ENCODE measurements at regions not wholly inside any gene's neighbourhood (a gene's known extent, or its start where the extent isn't known, plus 50 kb on each side); places are given as distances from the start of the nearest gene placed in this dataset.
A peak's percentile ranks its signal among the peaks of the same experiment; 100 is the strongest.
"Not testable (repeated sequence)": the region's sequence is repeated elsewhere in the genome, so short reads cannot be mapped to it uniquely, and the experiment has no call there.

DNA sequence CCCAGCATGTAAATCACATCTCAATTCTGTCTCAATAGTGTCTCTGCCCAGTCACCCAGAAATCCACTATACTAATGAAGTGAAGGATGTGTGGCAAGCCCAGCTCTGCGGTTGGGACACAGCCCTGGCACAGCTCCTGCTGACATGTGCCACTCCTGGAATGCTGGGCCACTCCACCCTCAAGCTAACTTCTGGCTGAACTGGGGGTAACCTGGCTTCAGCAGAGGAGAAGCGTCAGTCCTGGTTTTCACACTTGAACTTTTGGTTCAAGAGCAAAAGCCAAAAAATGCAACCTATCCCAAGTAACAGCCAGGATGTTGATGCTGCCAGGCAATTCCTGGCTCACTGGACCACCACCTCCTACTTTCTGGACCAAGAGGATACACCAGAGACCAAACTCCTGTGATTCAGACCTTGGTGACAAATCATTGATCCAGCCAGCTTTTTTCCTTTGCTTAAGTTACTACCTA lies 86.4 kb downstream of the ARRDC3 start:
- Histone ChIP-seq H3K36me3 (ENCODE audit: insufficient read depth, low read length) (no peaks in the 10 kb centered on the region), H3K9me3 (ENCODE audit: control insufficient read depth, insufficient read depth, low read length) (no peaks in the 10 kb centered on the region), H3K9ac (ENCODE audit: low read depth, low read length) (no peak overlapping the region), H3K4me1 (ENCODE audit: insufficient read depth, low read length) (peaks cover 8% of the 10 kb centered on the region)

DNA sequence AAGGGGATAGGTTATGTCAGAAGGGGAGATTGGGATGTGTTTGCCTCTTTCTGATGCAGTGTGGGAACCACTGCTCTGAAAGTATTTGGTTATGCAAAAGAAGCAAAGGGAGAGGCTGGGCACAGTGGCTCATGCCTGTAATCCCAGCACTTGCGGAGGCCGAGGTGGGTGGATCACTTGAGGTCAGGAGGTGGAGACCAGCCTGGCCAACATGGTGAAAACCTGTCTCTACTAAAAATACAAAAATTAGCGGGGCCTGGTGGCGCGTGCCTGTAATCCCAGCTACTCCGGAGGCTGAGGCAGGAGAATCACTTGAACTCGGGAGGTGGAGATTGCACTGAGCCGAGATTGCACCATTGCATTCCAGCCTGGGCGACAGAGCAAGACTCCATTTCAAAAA lies 87.0 kb downstream of the ARRDC3 start:
- H3K4me1 ChIP-seq (ENCODE audit: insufficient read depth, low read length); H3K9me3 ChIP-seq (ENCODE audit: control insufficient read depth, insufficient read depth, low read length); H3K36me3 ChIP-seq (ENCODE audit: insufficient read depth, low read length); H3K9ac ChIP-seq (ENCODE audit: low read depth, low read length): not testable (repeated sequence)

DNA sequence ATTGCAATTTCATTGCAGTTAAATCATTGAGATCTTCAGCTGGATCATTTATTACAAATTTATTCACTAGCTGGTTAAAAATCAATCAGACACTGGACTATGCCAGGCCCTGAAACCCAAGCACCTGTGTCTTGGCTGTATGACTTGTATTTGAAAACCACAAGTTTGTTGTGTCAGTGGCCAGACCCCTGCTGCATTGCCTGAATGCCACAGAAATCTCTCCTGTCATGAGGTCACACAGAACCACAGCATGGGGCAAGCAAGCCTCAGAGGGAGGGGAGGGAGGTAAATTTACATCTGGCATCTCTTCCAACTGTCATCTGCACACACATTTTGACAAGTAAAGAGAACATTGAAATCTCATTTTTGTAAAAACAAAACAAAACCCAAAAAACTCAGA lies 90.0 kb downstream of the ARRDC3 start:
- Histone ChIP-seq H3K36me3 (ENCODE audit: insufficient read depth, low read length) (no peaks in the 10 kb centered on the region), H3K9ac (ENCODE audit: low read depth, low read length) (no peak overlapping the region), H3K4me1 (ENCODE audit: insufficient read depth, low read length) (peaks cover 8% of the 10 kb centered on the region), H3K9me3 (ENCODE audit: control insufficient read depth, insufficient read depth, low read length) (no peaks in the 10 kb centered on the region)

GRCh38 chr5:91291628-91292569 lies 91.2 kb downstream of the ARRDC3 start:
- Histone ChIP-seq H3K36me3 (ENCODE audit: insufficient read depth, low read length) (no peaks in the 10 kb centered on the region), H3K9ac (ENCODE audit: low read depth, low read length) (no peak overlapping the region)

DNA sequence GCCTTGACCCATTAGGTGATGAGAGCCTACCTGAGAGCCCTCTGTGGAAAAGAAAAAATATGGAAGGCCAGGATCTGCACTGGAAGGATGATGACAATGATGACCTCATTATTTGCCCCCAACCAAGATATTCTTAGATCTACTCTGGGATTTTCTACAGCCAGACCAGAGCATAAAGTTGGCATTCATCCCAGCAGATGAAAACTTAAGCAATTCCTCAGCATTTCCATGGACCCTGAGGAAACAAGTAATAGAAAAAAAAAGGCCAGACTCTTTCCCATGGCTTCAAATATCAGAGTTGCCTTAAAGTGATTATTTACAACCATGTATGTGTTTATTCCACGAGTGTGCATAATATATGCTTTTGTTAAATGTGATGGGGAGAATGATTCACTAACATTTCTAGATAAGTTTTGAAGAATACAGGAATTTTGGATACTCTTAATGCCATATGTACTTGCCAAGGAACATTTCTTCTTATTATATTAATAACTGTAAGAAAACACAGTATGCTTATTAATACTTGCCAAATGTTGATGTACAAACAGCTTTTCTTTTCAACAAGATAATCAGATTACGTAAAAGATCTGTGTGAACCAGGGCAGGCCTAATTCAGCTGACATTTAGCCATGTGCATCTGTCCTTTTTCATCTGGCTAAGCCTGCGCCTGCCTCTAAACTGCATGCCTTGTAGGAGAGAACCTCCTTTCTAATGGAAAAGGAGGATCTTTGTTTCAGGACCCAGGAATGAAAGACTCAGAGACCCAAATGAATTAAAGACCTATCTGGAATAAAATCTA lies 94.8 kb downstream of the ARRDC3 start:
- Histone ChIP-seq H3K9ac (ENCODE audit: low read depth, low read length) (no peak overlapping the region), H3K9me3 (ENCODE audit: control insufficient read depth, insufficient read depth, low read length) (peaks cover 2% of the 10 kb centered on the region; the same call in 1 of the 2 replicates), H3K36me3 (ENCODE audit: insufficient read depth, low read length) (no peaks in the 10 kb centered on the region), H3K4me1 (ENCODE audit: insufficient read depth, low read length) (peaks cover 7% of the 10 kb centered on the region; the same call in 1 of the 2 replicates)

More at GRCh38 chr5:91291628-91292569, 91.2 kb downstream of the ARRDC3 start:
- H3K9me3 ChIP-seq (ENCODE audit: control insufficient read depth, insufficient read depth, low read length) = no peaks in the 10 kb centered on the region; the same call in 1 of the 2 replicates
- peaks cover 8% of the 10 kb centered on the region for H3K4me1 ChIP-seq (ENCODE audit: insufficient read depth, low read length)

DNA sequence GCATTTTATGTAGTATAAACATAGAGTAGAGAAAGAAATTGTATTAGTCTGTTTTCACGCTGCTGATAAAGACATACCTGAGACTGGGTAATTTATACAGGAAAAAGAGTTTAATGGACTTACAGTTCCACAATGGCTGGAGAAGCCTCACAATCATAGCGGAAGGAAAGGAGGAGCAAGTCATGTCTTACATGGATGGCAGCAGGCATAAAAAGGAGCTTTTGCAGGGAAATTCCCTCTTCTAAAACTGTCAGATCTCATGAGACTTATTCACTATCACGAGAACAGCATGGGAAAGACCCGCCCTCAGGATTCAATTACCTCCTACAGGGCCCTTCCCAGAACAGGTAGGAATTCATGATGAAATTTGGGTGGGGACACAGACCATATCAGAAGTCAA lies 98.1 kb downstream of the ARRDC3 start:
- not testable (repeated sequence) for H3K9ac ChIP-seq (ENCODE audit: low read depth, low read length); H3K36me3 ChIP-seq (ENCODE audit: insufficient read depth, low read length); H3K4me1 ChIP-seq (ENCODE audit: insufficient read depth, low read length); H3K9me3 ChIP-seq (ENCODE audit: control insufficient read depth, insufficient read depth, low read length)

DNA sequence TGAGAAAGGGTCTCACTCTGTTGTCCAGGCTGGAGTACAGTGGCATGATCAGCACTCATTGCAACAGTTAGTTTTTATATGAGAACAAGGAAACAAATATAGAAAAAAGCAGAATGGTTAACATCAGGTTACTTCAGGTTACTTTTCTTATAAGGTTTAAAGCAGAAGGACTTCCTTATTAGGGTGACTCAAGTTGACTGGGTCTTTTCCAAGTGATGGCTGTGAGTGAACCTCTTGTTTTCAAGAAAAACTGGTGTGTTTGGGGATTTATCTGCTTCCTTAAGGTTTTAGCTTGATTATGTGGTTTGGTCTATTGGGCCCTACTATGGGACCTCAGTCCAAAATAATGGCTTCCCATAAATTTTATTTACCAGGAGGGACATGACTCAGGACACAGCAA lies 99.2 kb downstream of the ARRDC3 start:
- Histone ChIP-seq H3K9me3 (ENCODE audit: control insufficient read depth, insufficient read depth, low read length) (peaks cover 2% of the 10 kb centered on the region; the same call in 1 of the 2 replicates), H3K9ac (ENCODE audit: low read depth, low read length) (no peak overlapping the region), H3K4me1 (ENCODE audit: insufficient read depth, low read length) (peaks cover 7% of the 10 kb centered on the region), H3K36me3 (ENCODE audit: insufficient read depth, low read length) (no peaks in the 10 kb centered on the region)

DNA sequence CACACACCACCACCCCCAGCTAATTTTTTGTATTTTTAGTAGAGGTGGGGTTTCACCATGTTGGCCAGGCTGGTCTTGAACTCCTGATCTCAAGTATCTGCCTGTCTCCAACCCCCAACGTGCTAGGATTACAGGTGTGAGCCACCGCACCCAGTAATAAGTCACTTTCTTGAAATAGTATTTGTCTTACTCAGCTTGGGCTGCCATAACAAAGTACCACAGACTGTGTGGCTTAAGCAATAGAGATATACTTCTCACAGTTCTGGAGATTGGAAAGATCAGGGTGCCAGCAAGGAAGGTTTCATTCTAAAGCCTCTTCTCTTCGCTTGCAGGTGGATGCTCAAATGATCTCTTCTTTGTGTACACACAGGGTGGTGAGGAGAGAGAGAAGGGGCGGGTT lies 99.8 kb downstream of the ARRDC3 start:
- peaks cover 7% of the 10 kb centered on the region for H3K4me1 ChIP-seq (ENCODE audit: insufficient read depth, low read length)

GRCh38 chr5:91282210-91282609 lies 100.9 kb downstream of the ARRDC3 start:
- H3K9ac ChIP-seq (ENCODE audit: low read depth, low read length) = no peak overlapping the region
- H3K36me3 ChIP-seq (ENCODE audit: insufficient read depth, low read length) = no peaks in the 10 kb centered on the region
- H3K9me3 ChIP-seq (ENCODE audit: control insufficient read depth, insufficient read depth, low read length) = peaks cover 2% of the 10 kb centered on the region; the same call in 1 of the 2 replicates
- peaks cover 7% of the 10 kb centered on the region for H3K4me1 ChIP-seq (ENCODE audit: insufficient read depth, low read length)

More for the DNA sequence above, 99.8 kb downstream of the ARRDC3 start:
- Histone ChIP-seq H3K9me3 (ENCODE audit: control insufficient read depth, insufficient read depth, low read length) (peaks cover 2% of the 10 kb centered on the region; the same call in 1 of the 2 replicates), H3K9ac (ENCODE audit: low read depth, low read length) (no peak overlapping the region), H3K36me3 (ENCODE audit: insufficient read depth, low read length) (no peaks in the 10 kb centered on the region)

GRCh38 chr5:91281401-91281800 lies 101.7 kb downstream of the ARRDC3 start:
- Histone ChIP-seq H3K4me1 (ENCODE audit: insufficient read depth, low read length) (peaks cover 7% of the 10 kb centered on the region), H3K9me3 (ENCODE audit: control insufficient read depth, insufficient read depth, low read length) (peaks cover 1% of the 10 kb centered on the region; the same call in 1 of the 2 replicates), H3K9ac (ENCODE audit: low read depth, low read length) (peak overlapping the region; percentile 62; the same call in 1 of the 2 replicates), H3K36me3 (ENCODE audit: insufficient read depth, low read length) (no peaks in the 10 kb centered on the region)

- Histone ChIP-seq H3K9me3 (ENCODE audit: control insufficient read depth, insufficient read depth, low read length) (no peaks in the 10 kb centered on the region), H3K4me1 (ENCODE audit: insufficient read depth, low read length) (peaks cover 7% of the 10 kb centered on the region)
These were observed 102.5 kb downstream of the ARRDC3 start for GRCh38 chr5:91280362-91281269.

DNA sequence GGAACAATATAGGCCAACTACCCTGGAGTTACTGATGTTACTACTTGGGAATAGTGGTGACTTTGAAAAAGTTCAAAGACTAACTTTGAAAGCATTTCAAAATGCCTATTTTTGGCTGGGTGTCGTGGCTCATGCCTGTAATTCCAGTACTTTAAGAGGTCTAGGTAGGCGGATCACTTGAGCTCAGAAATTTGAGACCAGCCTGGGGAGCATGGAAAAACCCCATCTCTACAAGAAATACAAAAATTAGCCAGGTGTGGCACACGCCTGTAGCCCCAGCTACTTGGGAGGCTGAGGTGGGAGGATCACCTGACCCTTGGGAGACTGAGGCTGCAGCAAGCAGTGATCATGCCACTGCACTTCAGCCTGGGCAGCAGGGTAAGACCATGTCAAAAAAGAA lies 105.3 kb downstream of the ARRDC3 start:
- Histone ChIP-seq H3K9me3 (ENCODE audit: control insufficient read depth, insufficient read depth, low read length) (no peaks in the 10 kb centered on the region), H3K36me3 (ENCODE audit: insufficient read depth, low read length) (no peaks in the 10 kb centered on the region), H3K9ac (ENCODE audit: low read depth, low read length) (no peak overlapping the region), H3K4me1 (ENCODE audit: insufficient read depth, low read length) (peaks cover 7% of the 10 kb centered on the region)

More at GRCh38 chr5:91280362-91281269, 102.5 kb downstream of the ARRDC3 start:
- Histone ChIP-seq H3K9ac (ENCODE audit: low read depth, low read length) (peak overlapping the region; percentile 62), H3K36me3 (ENCODE audit: insufficient read depth, low read length) (no peaks in the 10 kb centered on the region)

- Histone ChIP-seq H3K9me3 (ENCODE audit: control insufficient read depth, insufficient read depth, low read length) (no peaks in the 10 kb centered on the region), H3K4me1 (ENCODE audit: insufficient read depth, low read length) (peaks cover 7% of the 10 kb centered on the region), H3K9ac (ENCODE audit: low read depth, low read length) (no peak overlapping the region), H3K36me3 (ENCODE audit: insufficient read depth, low read length) (no peaks in the 10 kb centered on the region)
These were observed 106.0 kb downstream of the ARRDC3 start for GRCh38 chr5:91277093-91277626.

Data from ES-I3 (cell line).